Skeletal muscle satellite cell (primary cell): ENCODE measurements at regions not wholly inside any gene's neighbourhood (a gene's known extent, or its start where the extent isn't known, plus 50 kb on each side); places are given as distances from the start of the nearest gene placed in this dataset.

Source experiments
- H3K27me3 ChIP-seq: 2 replicates; pipeline ENCODE4 v1.7.0; 2013; ENCODE audit warnings: low read length; ENCODE audit not compliant: control insufficient read depth, insufficient read depth
- H3K36me3 ChIP-seq: 2 replicates; pipeline ENCODE4 v1.7.0; 2013; ENCODE audit warnings: mild to moderate bottlenecking, control low read depth, low read length; ENCODE audit not compliant: insufficient read depth
- H3K4me1 ChIP-seq: 2 replicates; pipeline ENCODE4 v1.7.0; 2013; ENCODE audit warnings: low read length; ENCODE audit not compliant: control insufficient read depth, insufficient read depth
- H3K4me2 ChIP-seq: 2 replicates; pipeline ENCODE4 v1.7.0; 2013; ENCODE audit warnings: mild to moderate bottlenecking, low read length
- H3K4me3 ChIP-seq: 2 replicates; pipeline ENCODE4 v1.7.0; 2013; ENCODE audit warnings: low read length
- H3K9ac ChIP-seq: 2 replicates; pipeline ENCODE4 v1.7.0; 2013; ENCODE audit warnings: mild to moderate bottlenecking, low read depth, low read length, moderate library complexity
- H3K9me3 ChIP-seq: replicated peaks from 2 replicates; pipeline ENCODE4 v1.7.0; 2013; ENCODE audit warnings: mild to moderate bottlenecking, control low read depth, low read length

GRCh38 chr20:39269493-39270217 lies 307.5 kb downstream of the DHX35 start:
- Histone ChIP-seq H3K9me3 (no peaks in the 10 kb centered on the region), H3K36me3 (no peaks in the 10 kb centered on the region), H3K4me1 (no peaks in the 10 kb centered on the region), H3K9ac (no peak overlapping the region), H3K27me3 (no peaks in the 10 kb centered on the region), H3K4me2 (no peak overlapping the region), H3K4me3 (no peak overlapping the region)

- no peaks in the 10 kb centered on the region for H3K27me3 ChIP-seq
- H3K4me3 ChIP-seq = no peak overlapping the region
- no peak overlapping the region for H3K4me2 ChIP-seq
- H3K4me1 ChIP-seq = no peaks in the 10 kb centered on the region
- H3K36me3 ChIP-seq = no peaks in the 10 kb centered on the region
- H3K9me3 ChIP-seq = no peaks in the 10 kb centered on the region
- H3K9ac ChIP-seq = no peak overlapping the region
These were observed 306.9 kb downstream of the DHX35 start for GRCh38 chr20:39268981-39269461.

DNA sequence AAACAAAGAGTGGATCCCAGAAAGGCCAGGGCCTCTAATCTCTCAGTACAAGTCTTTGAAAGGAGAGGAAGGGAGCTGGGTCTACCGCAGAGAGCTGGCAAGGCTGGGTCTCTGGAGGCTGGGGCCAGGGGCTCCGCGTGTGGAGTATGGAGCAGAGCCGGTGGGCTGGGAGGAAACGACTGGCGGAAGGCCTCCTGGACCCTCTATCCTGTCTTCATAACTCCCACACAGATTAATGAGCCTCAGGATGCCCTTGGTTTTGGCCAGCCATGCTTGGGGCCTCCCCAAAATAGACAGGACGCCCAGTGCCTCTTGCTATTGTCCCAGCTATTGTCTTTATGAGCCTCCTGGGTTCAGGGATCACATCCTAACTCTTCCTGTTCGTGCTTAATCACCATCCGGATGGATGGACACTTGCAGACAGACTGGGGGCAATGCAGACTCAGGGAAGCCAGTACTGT lies 306.4 kb downstream of the DHX35 start:
- Histone ChIP-seq H3K36me3 (no peaks in the 10 kb centered on the region), H3K9ac (no peak overlapping the region), H3K4me3 (no peak overlapping the region), H3K4me2 (no peak overlapping the region), H3K9me3 (no peaks in the 10 kb centered on the region), H3K4me1 (no peaks in the 10 kb centered on the region), H3K27me3 (no peaks in the 10 kb centered on the region)

DNA sequence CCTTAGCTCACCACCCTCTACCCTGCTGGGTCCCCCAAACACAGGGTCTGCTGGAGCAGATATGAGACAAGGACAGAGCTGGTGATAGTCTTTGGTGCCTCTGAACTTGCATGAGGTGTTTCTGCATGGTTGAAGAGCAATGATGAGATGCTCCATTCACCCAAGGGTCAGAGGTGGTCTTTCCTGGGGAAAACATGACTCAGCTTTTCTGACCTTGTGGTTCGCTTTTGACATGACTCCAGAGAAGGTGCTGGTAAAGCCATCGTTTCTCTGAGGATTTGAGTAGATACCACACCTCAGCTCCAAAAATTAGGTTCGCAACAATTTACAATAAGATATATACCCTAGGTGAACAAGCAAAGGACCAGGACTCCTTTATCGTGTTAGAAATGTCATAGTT lies 304.8 kb downstream of the DHX35 start:
- no peaks in the 10 kb centered on the region for H3K36me3 ChIP-seq
- no peak overlapping the region for H3K4me2 ChIP-seq
- no peaks in the 10 kb centered on the region for H3K27me3 ChIP-seq
- H3K4me3 ChIP-seq = no peak overlapping the region
- no peak overlapping the region for H3K9ac ChIP-seq
- H3K9me3 ChIP-seq = no peaks in the 10 kb centered on the region
- H3K4me1 ChIP-seq = no peaks in the 10 kb centered on the region

DNA sequence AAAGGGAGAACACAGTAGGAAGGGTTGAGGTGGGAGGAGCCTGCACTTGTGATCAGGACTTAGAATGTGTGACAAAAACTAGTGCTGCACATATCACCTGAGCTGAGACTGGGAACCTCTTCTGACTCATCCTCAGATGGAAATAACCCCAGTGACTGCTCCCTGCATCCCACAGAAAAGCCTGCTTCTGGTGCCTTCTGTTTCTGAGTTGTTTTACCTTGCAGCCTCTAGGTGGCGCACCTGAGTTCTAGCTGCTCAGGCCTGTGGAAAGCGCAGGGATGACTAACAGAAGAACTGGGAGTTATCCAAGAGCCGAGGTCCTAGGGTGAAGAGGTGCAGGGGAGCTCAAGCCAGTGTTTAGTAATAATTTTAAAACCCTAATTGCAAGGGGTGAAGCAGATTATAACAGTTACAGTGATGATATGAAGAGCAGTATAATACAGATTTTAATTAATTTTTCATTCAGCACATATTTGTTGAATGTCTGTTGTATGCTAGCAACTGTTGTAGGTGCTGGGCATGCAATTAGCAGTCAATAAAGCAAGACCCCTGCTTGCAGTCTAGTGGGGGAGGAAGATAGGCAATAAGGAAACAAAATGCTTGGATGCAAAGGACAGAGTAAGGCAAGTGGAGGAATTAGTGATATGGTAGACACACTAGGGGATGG lies 302.5 kb downstream of the DHX35 start:
- Histone ChIP-seq H3K4me2 (no peak overlapping the region), H3K9me3 (no peaks in the 10 kb centered on the region), H3K4me3 (no peak overlapping the region), H3K9ac (no peak overlapping the region), H3K4me1 (no peaks in the 10 kb centered on the region), H3K36me3 (no peaks in the 10 kb centered on the region), H3K27me3 (no peaks in the 10 kb centered on the region)

DNA sequence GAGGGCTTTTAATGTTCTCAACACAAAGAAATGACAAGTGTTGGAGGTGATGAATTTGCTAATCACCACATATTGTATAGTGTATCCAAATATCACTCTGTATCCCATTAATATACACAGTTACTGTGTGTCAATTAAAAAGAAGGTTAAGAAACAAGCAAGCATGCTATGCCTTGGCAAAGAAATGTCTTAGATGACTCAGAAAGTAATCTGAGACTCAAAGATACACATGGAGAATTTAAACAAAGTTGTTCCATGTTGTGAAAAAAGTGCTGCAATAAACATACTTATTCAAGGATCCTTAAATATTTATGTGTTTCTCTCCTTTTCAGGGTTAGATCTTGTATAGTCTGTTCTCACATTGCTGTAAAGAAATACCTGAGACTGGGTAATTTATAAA lies 300.9 kb downstream of the DHX35 start:
- Histone ChIP-seq H3K27me3 (no peaks in the 10 kb centered on the region), H3K9me3 (no peaks in the 10 kb centered on the region), H3K4me3 (no peak overlapping the region), H3K9ac (no peak overlapping the region), H3K4me2 (no peak overlapping the region), H3K4me1 (no peaks in the 10 kb centered on the region), H3K36me3 (no peaks in the 10 kb centered on the region)

DNA sequence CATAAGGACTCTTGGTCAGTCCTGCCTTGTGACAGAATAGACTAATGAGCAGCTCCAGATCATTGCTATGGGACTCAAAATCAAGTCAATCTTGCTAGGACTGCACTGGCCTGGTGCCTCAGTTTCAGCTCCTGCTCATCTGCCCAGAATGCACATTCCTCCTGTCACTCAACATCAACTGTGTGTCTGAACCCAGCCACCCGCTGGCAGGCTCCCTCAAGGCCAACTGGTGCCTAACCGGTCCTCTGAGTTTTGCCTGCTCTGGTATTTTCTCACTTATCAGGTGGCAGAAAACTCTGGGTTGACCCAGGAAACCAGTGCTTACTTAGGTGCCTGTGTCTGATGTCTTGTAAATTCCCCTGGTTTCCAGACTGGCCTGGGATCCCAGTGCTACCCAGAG lies 297.7 kb downstream of the DHX35 start:
- H3K9me3 ChIP-seq = no peaks in the 10 kb centered on the region
- no peak overlapping the region for H3K4me2 ChIP-seq
- H3K36me3 ChIP-seq = no peaks in the 10 kb centered on the region
- H3K4me1 ChIP-seq = no peaks in the 10 kb centered on the region
- H3K27me3 ChIP-seq = no peaks in the 10 kb centered on the region
- H3K9ac ChIP-seq = no peak overlapping the region
- no peak overlapping the region for H3K4me3 ChIP-seq

DNA sequence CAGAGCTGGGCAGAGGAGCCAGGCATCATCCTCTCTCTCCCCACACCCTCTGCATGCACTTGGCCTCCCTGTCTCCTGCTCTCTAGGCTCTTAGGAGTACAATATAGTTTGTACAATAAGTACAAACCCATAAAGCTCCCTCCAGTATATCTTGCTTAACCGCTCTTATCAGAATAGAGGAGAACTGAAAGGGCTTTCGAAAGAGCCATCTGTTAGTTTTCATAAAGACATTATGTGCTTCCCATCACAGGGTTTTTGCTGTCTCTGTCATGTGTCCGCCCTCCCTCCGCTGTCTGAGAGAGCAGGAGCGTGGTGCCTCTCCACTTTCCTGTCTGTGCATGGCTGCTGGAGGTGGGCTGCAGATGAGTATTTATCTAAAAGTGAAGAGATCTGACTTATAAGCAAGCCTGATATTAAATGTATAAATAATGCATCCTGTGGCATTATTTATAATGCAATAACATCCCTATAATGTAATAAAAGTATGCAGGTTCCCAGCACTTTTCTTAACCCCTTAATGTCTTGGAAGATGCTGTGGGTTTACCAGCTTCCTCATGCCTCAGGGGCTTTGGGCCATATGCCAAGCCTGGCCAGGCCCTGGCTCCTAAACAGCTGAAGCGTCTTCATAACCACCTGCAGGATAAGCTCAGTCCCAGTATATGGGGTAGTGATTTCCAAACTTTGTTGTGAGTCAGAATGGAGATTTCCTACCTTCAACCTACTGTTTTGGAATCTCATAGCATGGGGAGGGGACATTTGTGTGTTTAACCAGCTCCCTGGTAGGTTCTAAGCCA lies 297.1 kb downstream of the DHX35 start:
- Histone ChIP-seq H3K4me3 (no peak overlapping the region), H3K4me2 (no peak overlapping the region), H3K27me3 (no peaks in the 10 kb centered on the region), H3K9ac (no peak overlapping the region), H3K9me3 (no peaks in the 10 kb centered on the region), H3K36me3 (no peaks in the 10 kb centered on the region), H3K4me1 (no peaks in the 10 kb centered on the region)

GRCh38 chr20:39258253-39258652 lies 296.1 kb downstream of the DHX35 start:
- Histone ChIP-seq H3K9ac (no peak overlapping the region), H3K4me1 (no peaks in the 10 kb centered on the region), H3K9me3 (no peaks in the 10 kb centered on the region), H3K36me3 (no peaks in the 10 kb centered on the region), H3K4me2 (no peak overlapping the region), H3K4me3 (no peak overlapping the region), H3K27me3 (no peaks in the 10 kb centered on the region)

DNA sequence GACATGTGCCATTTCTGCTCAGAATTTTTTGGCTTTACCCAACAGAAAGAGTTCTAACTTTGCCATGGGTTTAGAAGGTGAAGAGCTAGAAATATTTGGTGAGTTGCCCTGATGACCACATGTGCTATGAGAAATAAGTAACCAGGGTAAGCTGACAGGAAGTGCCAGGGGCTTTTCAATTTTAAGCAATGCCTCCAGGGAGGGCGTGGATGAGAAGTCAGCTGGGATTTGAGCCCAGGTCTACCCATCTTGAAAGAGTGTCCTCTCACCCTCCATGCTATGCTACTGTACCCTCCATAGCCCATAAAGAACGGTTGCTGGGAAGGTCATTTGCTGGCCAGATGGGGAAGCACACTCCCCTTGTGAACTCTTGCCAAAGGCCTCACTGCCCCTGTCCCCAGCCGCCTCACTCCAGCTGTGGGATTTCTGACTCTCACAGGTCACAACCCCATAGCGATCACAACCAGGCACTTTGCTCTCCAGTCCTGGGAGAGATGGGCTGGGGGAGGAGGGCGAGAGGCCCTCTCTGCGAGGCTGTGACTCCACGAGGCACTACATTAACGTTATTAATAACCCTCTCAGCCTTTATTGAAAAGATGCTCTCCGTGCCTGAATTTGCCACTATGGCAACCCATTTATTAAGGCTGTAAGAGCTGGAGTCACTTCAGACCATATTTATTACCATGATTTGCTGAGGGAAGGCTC lies 291.1 kb downstream of the DHX35 start:
- Histone ChIP-seq H3K4me3 (no peak overlapping the region), H3K9ac (no peak overlapping the region), H3K9me3 (no peaks in the 10 kb centered on the region), H3K4me2 (no peak overlapping the region), H3K27me3 (no peaks in the 10 kb centered on the region), H3K36me3 (no peaks in the 10 kb centered on the region), H3K4me1 (no peaks in the 10 kb centered on the region)

GRCh38 chr20:39252035-39252434 lies 289.9 kb downstream of the DHX35 start:
- no peaks in the 10 kb centered on the region for H3K27me3 ChIP-seq
- H3K9ac ChIP-seq = no peak overlapping the region
- H3K4me3 ChIP-seq = no peak overlapping the region
- no peak overlapping the region for H3K4me2 ChIP-seq
- no peaks in the 10 kb centered on the region for H3K9me3 ChIP-seq
- H3K36me3 ChIP-seq = no peaks in the 10 kb centered on the region
- no peaks in the 10 kb centered on the region for H3K4me1 ChIP-seq
